Erythroblast (primary cell): ENCODE measurements at regions not wholly inside any gene's neighbourhood (a gene's known extent, or its start where the extent isn't known, plus 50 kb on each side); places are given as distances from the start of the nearest gene placed in this dataset.
"Not testable (repeated sequence)": the region's sequence is repeated elsewhere in the genome, so short reads cannot be mapped to it uniquely, and the experiment has no call there.

Experiments used
- GATA1 ChIP-seq: IDR thresholded peaks from 2 replicates; pipeline ENCODE4 v1.6.1; 2011; ENCODE audit warnings: low read depth, mild to moderate bottlenecking, control low read depth, low read length, moderate library complexity
- POLR2A ChIP-seq: IDR thresholded peaks from 2 replicates; pipeline ENCODE4 v1.6.1; 2011; ENCODE audit warnings: mild to moderate bottlenecking, low read length

DNA sequence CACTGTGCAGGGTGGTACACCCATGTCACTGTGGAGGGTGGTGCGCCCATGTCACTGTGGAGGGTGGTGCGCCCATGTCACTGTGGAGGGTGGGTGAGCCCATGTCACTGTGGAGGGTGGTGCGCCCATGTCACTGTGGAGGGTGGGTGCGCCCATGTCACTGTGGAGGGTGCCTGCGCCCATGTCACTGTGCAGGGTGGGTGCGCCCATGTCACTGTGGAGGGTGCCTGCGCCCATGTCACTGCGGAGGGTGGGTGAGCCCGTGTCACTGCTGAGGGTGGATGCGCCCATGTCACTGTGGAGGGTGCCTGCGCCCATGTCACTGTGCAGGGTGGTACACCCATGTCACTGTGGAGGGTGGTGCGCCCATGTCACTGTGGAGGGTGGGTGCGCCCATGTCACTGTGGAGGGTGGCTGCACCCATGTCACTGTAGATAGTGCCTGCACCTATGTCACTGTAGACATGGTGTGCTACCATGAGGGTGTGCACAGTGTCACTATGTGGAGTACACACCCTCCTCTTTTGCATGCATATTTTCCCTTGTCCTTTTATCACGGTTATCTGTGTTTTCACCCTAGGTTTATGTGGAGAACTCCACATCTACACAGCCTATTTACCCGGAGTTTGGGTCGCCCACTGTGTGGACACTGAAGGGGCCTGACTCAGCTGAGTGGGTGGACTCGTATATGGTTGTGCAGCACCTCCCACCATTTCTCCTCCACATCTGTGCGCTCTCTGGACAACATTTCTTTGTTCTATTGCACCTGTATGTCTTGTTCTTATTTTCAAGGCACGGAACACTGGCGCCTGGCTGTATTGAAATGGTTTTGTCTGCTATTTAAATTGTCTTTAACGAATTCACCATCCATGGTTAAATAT lies 222.4 kb downstream of the ERMARD start:
- TF ChIP-seq POLR2A, GATA1: not testable (repeated sequence)
